Esophagus squamous epithelium (tissue), 5 donors: ENCODE measurements at regions not wholly inside any gene's neighbourhood (a gene's known extent, or its start where the extent isn't known, plus 50 kb on each side); places are given as distances from the start of the nearest gene placed in this dataset.

Source experiments
- DNase-seq: peaks from one replicate; lab custom pipeline; 2025; lab: John Stamatoyannopoulos, UW
- H3K27ac ChIP-seq, 4 donors: fragments of 200-600 bp; sonication (generic); one replicate each; pipeline ENCODE4 v1.5.1; 2016 to 2019; ENCODE audit warnings: mild to moderate bottlenecking in 1 of 4
- H3K27me3 ChIP-seq, 4 donors: fragments of 200-600 bp; sonication (generic); 1 replicate in 3 of 4; 2 replicates in 1 of 4; pipeline versions ENCODE4 v1.5.1 to v1.6.0; 2017 to 2021; ENCODE audit warnings: antibody characterized with exemption in 1 of 4
- H3K36me3 ChIP-seq, 3 donors: fragments of 200-600 bp; sonication (generic); one replicate each; pipeline ENCODE4 v1.5.1; 2016 to 2019
- H3K4me1 ChIP-seq, 3 donors: fragments of 200-600 bp; sonication (generic); one replicate each; pipeline ENCODE4 v1.5.1; 2017 to 2019
- H3K4me3 ChIP-seq, 4 donors: fragments of 200-600 bp; sonication (generic); 1 replicate in 3 of 4; 2 replicates in 1 of 4; pipeline ENCODE4 v1.5.1; 2016 to 2019; ENCODE audit warnings: mild to moderate bottlenecking in 2 of 4, moderate library complexity in 1 of 4
- H3K9me3 ChIP-seq, 3 donors: fragments of 200-600 bp; sonication (generic); one replicate each; pipeline ENCODE4 v1.5.1; 2016 to 2019
- CTCF ChIP-seq, 6 experiments: fragments of 450-650 bp in 4 of 6; fragments of 200-600 bp in 2 of 6; sonication (generic) in 2 of 6; IDR thresholded peaks; one replicate each; pipeline ENCODE4 v1.5.1; 2016 to 2019; ENCODE audit warnings: antibody characterized with exemption in 6 of 6, mild to moderate bottlenecking in 4 of 6, moderate library complexity in 4 of 6
- POLR2A ChIP-seq, 4 donors: fragments of 450-650 bp; IDR thresholded peaks; one replicate each; pipeline ENCODE4 v1.6.1; 2017; ENCODE audit warnings: antibody characterized with exemption in 4 of 4, mild to moderate bottlenecking in 4 of 4, moderate library complexity in 3 of 4
- WGBS, 2 donors: methylation state at CpG; one replicate each; pipeline ENCODE4 v1.1.5; 2018; 5-methylcytosine and 5-hydroxymethylcytosine counted together
- intact Hi-C: fragments of 100-400 bp; cut with DNase I; formaldehyde crosslinking; loops from one replicate; pipeline ENCODE4 v1.15.0; 2022
- donor health status: DM: yes; HTN: yes; CAD: no.

GRCh38 chr2:192560326-192560725 is 365.6 kb upstream of the TMEFF2 start:
- DNase-seq = no peak
- 43 to 44% methylated on average over 1 of the region's 1 CpG for WGBS, 2 donors
- intact Hi-C loops = no loop called here
- H3K4me1 ChIP-seq = no peaks in the 10 kb centered on the region
- H3K36me3 ChIP-seq = no peaks in the 10 kb centered on the region
- H3K27ac ChIP-seq = no peak overlapping the region
- H3K9me3 ChIP-seq = no peaks in the 10 kb centered on the region
- H3K4me3 ChIP-seq = no peak overlapping the region
- TF ChIP-seq CTCF (IDR thresholded peaks at IDR 0.05) (no peak), POLR2A (IDR thresholded peaks at IDR 0.05) (no peak)
- no peaks in the 10 kb centered on the region for H3K27me3 ChIP-seq

- no peaks in the 10 kb centered on the region for H3K9me3 ChIP-seq
- no peak for DNase-seq
- no peaks in the 10 kb centered on the region for H3K36me3 ChIP-seq
- no peak overlapping the region for H3K4me3 ChIP-seq
- H3K27ac ChIP-seq = no peak overlapping the region
- WGBS, 2 donors = 0% methylated on average over 1 of the region's 1 CpG
- no peaks in the 10 kb centered on the region for H3K27me3 ChIP-seq
- intact Hi-C loops = no loop called here
- no peaks in the 10 kb centered on the region for H3K4me1 ChIP-seq
- TF ChIP-seq CTCF (IDR thresholded peaks at IDR 0.05) (no peak), POLR2A (IDR thresholded peaks at IDR 0.05) (no peak)
These were observed 364.9 kb upstream of the TMEFF2 start for GRCh38 chr2:192559587-192559986.

DNA sequence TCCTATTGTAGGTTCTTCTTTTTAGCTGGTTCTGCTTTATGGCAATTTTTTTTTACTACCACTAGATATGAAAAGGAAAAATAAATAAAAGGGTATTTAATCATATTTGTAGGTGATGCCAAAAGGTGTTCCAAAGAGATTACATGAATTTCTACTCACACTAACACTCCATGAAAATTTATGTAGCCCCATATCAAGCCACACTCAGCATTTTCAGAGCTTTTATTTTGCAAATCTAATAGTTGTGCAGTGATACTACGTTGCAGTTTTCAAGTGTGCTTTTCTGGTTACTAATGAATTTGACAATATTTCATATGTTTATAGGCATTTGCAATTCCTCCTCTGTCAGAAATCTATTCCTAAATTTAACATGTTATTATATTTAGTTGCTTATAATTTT is 363.9 kb upstream of the TMEFF2 start:
- no peak for TF ChIP-seq POLR2A (IDR thresholded peaks at IDR 0.05)
- no peak for TF ChIP-seq CTCF (IDR thresholded peaks at IDR 0.05)
- no peak overlapping the region for H3K4me3 ChIP-seq
- no peak overlapping the region for H3K27ac ChIP-seq
- DNase-seq = no peak
- H3K9me3 ChIP-seq = no peaks in the 10 kb centered on the region
- WGBS, 2 donors = 40 to 48% methylated on average over 1 of the region's 1 CpG
- intact Hi-C loops = no loop called here
- H3K27me3 ChIP-seq = no peaks in the 10 kb centered on the region
- H3K36me3 ChIP-seq = no peaks in the 10 kb centered on the region
- H3K4me1 ChIP-seq = no peaks in the 10 kb centered on the region

- H3K4me3 ChIP-seq = no peak overlapping the region
- H3K27me3 ChIP-seq = no peaks in the 10 kb centered on the region
- no peak for TF ChIP-seq POLR2A (IDR thresholded peaks at IDR 0.05)
- no peak for TF ChIP-seq CTCF (IDR thresholded peaks at IDR 0.05)
- DNase-seq = no peak
- intact Hi-C loops = no loop called here
- no peaks in the 10 kb centered on the region for H3K4me1 ChIP-seq
- WGBS, 2 donors = 78 to 79% methylated on average over 3 of the region's 3 CpGs
- no peaks in the 10 kb centered on the region for H3K36me3 ChIP-seq
- no peaks in the 10 kb centered on the region for H3K9me3 ChIP-seq
- H3K27ac ChIP-seq = no peak overlapping the region
These were observed 361.0 kb upstream of the TMEFF2 start for GRCh38 chr2:192555740-192556139.

GRCh38 chr2:192551760-192552159 is 357.0 kb upstream of the TMEFF2 start:
- Histone ChIP-seq H3K4me3 (no peak overlapping the region), H3K4me1 (no peaks in the 10 kb centered on the region), H3K36me3 (no peaks in the 10 kb centered on the region), H3K9me3 (no peaks in the 10 kb centered on the region), H3K27me3 (no peaks in the 10 kb centered on the region), H3K27ac (no peak overlapping the region)
- WGBS, 2 donors = 78 to 89% methylated on average over 1 to 3 of the region's 3 CpGs
- TF ChIP-seq CTCF (IDR thresholded peaks at IDR 0.05) (no peak), POLR2A (IDR thresholded peaks at IDR 0.05) (no peak)
- intact Hi-C loops = no loop called here
- DNase-seq = no peak
